ENCODE measurements at regions not wholly inside any gene's neighbourhood (a gene's known extent, or its start where the extent isn't known, plus 50 kb on each side); places are given as distances from the start of the nearest gene placed in this dataset.

- Mint-ChIP-seq H3K4me3 (no peak overlapping the region), H3K9me3 (peaks cover 5 to 16% of the 10 kb centered on the region in 2 donors), H3K36me3 (no peaks in the 10 kb centered on the region), H3K4me1 (no peaks in the 10 kb centered on the region), H3K27me3 (peaks cover 13 to 16% of the 10 kb centered on the region in 2 donors), H3K27ac (no peak overlapping the region)
- ATAC-seq (replicated peaks) = no peak
- no peak for DNase-seq
Observed at GRCh38 chr2:118645876-118646275, 201.6 kb downstream of the EN1 start.

DNA sequence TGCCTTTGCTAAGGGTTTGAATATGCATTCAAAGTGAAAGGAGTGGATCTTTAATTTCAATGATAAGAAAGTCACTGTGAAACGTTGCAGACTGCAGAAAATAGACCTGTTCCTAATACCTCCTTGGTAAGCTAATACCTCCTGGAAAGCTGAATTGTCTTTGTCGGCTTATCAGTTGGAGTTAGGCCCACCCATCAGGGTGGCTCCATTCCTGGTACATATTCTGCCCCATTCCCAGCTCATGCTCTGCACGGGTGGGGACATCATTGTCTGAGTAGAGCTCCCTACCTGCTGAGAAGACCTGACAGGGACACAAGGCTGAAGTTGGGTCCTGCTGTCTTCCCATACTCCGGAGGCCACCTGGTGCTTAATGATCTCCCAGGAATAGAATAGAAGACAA is 203.3 kb downstream of the EN1 start:
- no peak for ATAC-seq (replicated peaks)
- Mint-ChIP-seq H3K36me3 (no peaks in the 10 kb centered on the region), H3K4me1 (no peaks in the 10 kb centered on the region), H3K27me3 (peaks cover 6 to 7% of the 10 kb centered on the region in 2 donors), H3K27ac (no peak overlapping the region), H3K4me3 (no peak overlapping the region), H3K9me3 (peaks cover 0 to 4% of the 10 kb centered on the region in 2 donors)
- DNase-seq = no peak

DNA sequence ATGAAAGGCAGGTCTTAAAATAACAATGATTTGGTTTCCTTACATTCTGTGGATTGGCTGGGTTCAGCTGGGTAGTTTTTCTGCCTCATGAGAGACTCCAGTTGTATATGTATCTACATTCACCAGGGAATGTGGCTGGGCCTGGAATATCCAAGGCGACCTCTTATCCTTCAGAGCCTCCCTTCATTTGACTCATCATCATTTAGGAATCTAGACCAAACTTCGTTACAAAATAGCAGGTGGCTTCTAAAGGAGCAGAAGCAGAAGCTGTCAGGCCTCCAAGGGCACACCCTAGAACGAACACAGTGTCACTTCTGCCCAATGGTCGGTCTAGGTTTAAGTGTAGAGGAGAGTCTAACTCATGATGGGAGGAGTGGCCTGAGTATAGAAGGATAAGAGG is 204.2 kb downstream of the EN1 start:
- H3K36me3 Mint-ChIP-seq = no peaks in the 10 kb centered on the region
- no peak overlapping the region for H3K4me3 Mint-ChIP-seq
- ATAC-seq (replicated peaks) = no peak
- no peak for DNase-seq
- peaks cover 0 to 4% of the 10 kb centered on the region in 2 donors for H3K9me3 Mint-ChIP-seq
- H3K27me3 Mint-ChIP-seq = peaks cover 6 to 7% of the 10 kb centered on the region in 2 donors
- H3K27ac Mint-ChIP-seq = no peak overlapping the region
- no peaks in the 10 kb centered on the region for H3K4me1 Mint-ChIP-seq

DNA sequence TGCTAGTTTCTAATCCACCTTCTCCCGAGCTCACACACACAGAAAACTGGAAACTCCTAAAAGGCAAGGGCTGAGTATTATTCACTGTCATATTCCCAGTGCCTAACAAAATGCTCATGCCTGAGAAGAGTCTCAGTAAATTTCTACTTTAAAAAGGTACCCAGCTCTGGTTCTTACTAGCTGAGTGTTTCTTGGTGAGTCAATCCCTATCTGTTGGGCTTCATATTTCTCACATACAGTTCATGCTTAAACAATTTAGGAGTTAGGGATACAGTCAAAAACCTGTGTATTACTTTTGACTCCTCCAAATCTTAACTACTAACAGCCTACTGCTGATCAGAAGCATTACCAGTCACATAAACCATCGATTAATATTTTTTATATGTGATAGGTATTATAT is 204.9 kb downstream of the EN1 start:
- no peaks in the 10 kb centered on the region for H3K4me1 Mint-ChIP-seq
- H3K36me3 Mint-ChIP-seq = no peaks in the 10 kb centered on the region
- H3K9me3 Mint-ChIP-seq = peaks cover 0 to 4% of the 10 kb centered on the region in 2 donors
- H3K4me3 Mint-ChIP-seq = no peak overlapping the region
- DNase-seq = no peak
- no peak for ATAC-seq (replicated peaks)
- H3K27ac Mint-ChIP-seq = no peak overlapping the region
- peaks cover 6 to 7% of the 10 kb centered on the region in 2 donors for H3K27me3 Mint-ChIP-seq

DNA sequence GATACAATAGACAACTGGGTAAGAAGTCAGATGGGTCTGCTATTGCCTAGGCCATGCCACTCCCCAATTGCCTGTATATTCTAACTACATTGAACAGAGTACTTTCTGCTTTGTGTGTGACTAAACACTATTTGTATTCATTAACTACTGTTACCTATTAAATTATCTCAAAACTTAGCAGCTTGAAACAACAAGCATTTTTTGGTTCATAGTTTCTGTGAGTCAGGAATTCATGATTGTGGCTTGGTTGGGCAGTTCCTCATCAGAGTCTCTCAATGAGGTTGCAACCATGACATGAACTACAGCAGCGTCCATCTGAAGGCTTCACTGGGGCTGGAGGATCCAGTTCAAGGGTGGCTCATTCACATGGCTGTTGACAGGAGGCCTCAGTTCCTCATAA is 205.7 kb downstream of the EN1 start:
- H3K9me3 Mint-ChIP-seq = peaks cover 4 to 7% of the 10 kb centered on the region in 2 donors
- H3K27ac Mint-ChIP-seq = no peak overlapping the region
- peaks cover 6 to 7% of the 10 kb centered on the region in 2 donors for H3K27me3 Mint-ChIP-seq
- no peak for DNase-seq
- ATAC-seq (replicated peaks) = no peak
- no peaks in the 10 kb centered on the region for H3K4me1 Mint-ChIP-seq
- no peak overlapping the region for H3K4me3 Mint-ChIP-seq
- H3K36me3 Mint-ChIP-seq = no peaks in the 10 kb centered on the region

DNA sequence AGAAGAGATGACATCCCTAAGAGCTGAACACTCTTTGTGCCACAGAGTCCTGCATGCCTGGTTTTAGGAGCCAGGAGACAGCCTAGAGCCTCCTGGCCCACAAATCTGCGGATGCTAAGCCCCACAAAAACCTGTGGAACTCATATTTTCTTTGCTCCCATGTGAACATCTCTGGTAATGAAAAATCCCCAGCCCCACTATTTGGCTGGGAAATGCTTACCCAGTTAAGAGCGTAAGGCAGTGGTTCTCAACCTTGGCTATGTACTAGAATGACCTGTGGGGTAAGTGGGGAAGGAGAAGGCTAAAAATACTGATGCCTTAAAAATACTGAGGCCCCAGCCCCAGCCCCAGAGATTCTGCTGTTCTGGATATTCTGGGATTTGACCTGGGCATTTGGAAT is 208.1 kb downstream of the EN1 start:
- Mint-ChIP-seq H3K36me3 (no peaks in the 10 kb centered on the region), H3K9me3 (peaks cover 4 to 7% of the 10 kb centered on the region in 2 donors)
- no peak for DNase-seq

GRCh38 chr2:118638453-118638852 is 209.0 kb downstream of the EN1 start:
- Mint-ChIP-seq H3K27me3 (no peaks in the 10 kb centered on the region), H3K36me3 (no peaks in the 10 kb centered on the region), H3K27ac (no peak overlapping the region), H3K4me3 (no peak overlapping the region), H3K9me3 (peaks cover 3 to 4% of the 10 kb centered on the region in 2 donors), H3K4me1 (no peaks in the 10 kb centered on the region)
- DNase-seq (no peak), ATAC-seq (replicated peaks) (no peak)

More for the DNA sequence above, 208.1 kb downstream of the EN1 start:
- no peak overlapping the region for H3K4me3 Mint-ChIP-seq
- peaks cover 6% of the 10 kb centered on the region in 2 donors for H3K27me3 Mint-ChIP-seq
- no peaks in the 10 kb centered on the region for H3K4me1 Mint-ChIP-seq
- no peak for ATAC-seq (replicated peaks)
- H3K27ac Mint-ChIP-seq = no peak overlapping the region

DNA sequence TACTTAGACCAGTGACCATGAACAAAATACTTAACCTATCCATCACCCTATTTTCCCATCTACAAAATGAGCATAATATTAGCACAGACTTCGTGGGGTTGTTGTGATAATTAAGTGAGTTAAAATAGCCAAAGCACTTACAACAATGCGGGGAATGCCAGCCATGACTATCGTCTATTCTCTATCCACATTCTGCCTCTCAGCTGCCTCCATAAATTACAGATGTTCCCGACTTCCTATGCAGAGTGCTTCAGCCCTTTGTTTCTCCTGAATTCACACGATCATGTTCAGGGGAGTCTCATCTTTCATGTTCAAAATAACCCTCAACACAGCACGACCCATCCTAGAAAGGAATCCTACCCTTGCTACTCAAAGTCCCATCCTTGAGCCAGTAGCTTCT is 211.6 kb downstream of the EN1 start:
- Mint-ChIP-seq H3K27ac (no peak overlapping the region), H3K9me3 (peaks cover 3 to 9% of the 10 kb centered on the region in 2 donors), H3K4me3 (no peak overlapping the region), H3K4me1 (no peaks in the 10 kb centered on the region), H3K27me3 (no peaks in the 10 kb centered on the region), H3K36me3 (no peaks in the 10 kb centered on the region)
- ATAC-seq (replicated peaks) (no peak), DNase-seq (no peak)

DNA sequence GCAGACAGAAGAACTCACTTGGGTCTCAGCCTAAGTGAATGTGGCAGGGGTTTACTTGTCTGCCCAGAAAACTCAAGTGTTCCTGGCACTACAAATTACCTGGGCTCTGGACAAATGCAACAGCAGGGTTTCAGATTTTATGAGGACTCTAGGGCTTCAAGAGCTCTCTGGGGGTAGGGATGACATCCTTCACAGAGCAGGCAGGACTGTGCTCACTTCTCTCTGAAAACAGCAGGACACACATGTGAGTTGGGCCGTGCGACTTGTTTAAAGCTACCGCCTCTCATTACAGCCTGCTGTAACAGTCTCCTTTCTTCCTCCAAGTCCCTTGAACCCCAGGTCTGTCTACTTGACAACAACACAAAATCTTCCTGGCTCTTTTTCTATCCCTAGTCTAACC is 212.6 kb downstream of the EN1 start:
- Mint-ChIP-seq H3K36me3 (no peaks in the 10 kb centered on the region), H3K4me1 (no peaks in the 10 kb centered on the region), H3K4me3 (no peak overlapping the region), H3K27me3 (no peaks in the 10 kb centered on the region), H3K27ac (no peak overlapping the region), H3K9me3 (peaks cover 3 to 9% of the 10 kb centered on the region in 2 donors)
- ATAC-seq (replicated peaks) (no peak), DNase-seq (no peak)

GRCh38 chr2:118633371-118634018 is 214.0 kb downstream of the EN1 start:
- H3K4me3 Mint-ChIP-seq = no peak overlapping the region
- peaks cover 3 to 9% of the 10 kb centered on the region in 2 donors for H3K9me3 Mint-ChIP-seq
- H3K27me3 Mint-ChIP-seq = no peaks in the 10 kb centered on the region
- ATAC-seq (replicated peaks) = no peak
- no peaks in the 10 kb centered on the region for H3K36me3 Mint-ChIP-seq
- no peak overlapping the region for H3K27ac Mint-ChIP-seq
- H3K4me1 Mint-ChIP-seq = no peaks in the 10 kb centered on the region
- no peak for DNase-seq

DNA sequence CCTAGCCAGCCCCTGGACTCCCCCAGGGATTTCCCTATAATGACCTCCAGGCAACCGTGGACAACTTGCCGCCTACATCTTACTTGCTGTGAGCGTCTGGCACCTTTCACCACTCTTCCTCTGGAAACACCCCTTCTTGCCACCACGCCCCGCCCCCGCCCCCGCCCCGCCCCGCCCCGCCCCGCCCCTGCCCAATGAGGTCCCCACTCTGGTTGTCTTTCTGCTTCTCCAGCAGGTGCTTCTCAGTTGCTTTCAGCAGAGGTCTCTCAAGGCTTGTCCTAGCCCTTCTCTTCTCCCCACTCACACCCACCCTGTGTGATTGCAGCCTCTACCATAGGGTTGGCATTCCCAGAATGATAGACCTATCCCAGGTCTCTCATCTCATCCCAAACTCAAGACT is 214.5 kb downstream of the EN1 start:
- DNase-seq (no peak), ATAC-seq (replicated peaks) (no peak)
- Mint-ChIP-seq H3K27ac (no peak overlapping the region), H3K27me3 (no peaks in the 10 kb centered on the region), H3K4me3 (no peak overlapping the region), H3K9me3 (peaks cover 3 to 9% of the 10 kb centered on the region in 2 donors), H3K36me3 (no peaks in the 10 kb centered on the region), H3K4me1 (no peaks in the 10 kb centered on the region)

- ATAC-seq (replicated peaks) (no peak), DNase-seq (no peak)
- H3K27me3 Mint-ChIP-seq = no peaks in the 10 kb centered on the region
- H3K4me1 Mint-ChIP-seq = no peaks in the 10 kb centered on the region
- no peak overlapping the region for H3K4me3 Mint-ChIP-seq
- peaks cover 0 to 4% of the 10 kb centered on the region in 2 donors for H3K9me3 Mint-ChIP-seq
- no peaks in the 10 kb centered on the region for H3K36me3 Mint-ChIP-seq
- no peak overlapping the region for H3K27ac Mint-ChIP-seq
Observed at GRCh38 chr2:118627156-118627555, 220.3 kb downstream of the EN1 start.

- Mint-ChIP-seq H3K4me3 (no peak overlapping the region), H3K27ac (no peak overlapping the region), H3K27me3 (peaks cover 5 to 20% of the 10 kb centered on the region in 2 donors), H3K36me3 (no peaks in the 10 kb centered on the region), H3K9me3 (peaks cover 0 to 1% of the 10 kb centered on the region in 2 donors), H3K4me1 (no peaks in the 10 kb centered on the region)
- no peak for ATAC-seq (replicated peaks)
- DNase-seq = no peak
Observed at GRCh38 chr2:118622913-118623312, 224.5 kb downstream of the EN1 start.

DNA sequence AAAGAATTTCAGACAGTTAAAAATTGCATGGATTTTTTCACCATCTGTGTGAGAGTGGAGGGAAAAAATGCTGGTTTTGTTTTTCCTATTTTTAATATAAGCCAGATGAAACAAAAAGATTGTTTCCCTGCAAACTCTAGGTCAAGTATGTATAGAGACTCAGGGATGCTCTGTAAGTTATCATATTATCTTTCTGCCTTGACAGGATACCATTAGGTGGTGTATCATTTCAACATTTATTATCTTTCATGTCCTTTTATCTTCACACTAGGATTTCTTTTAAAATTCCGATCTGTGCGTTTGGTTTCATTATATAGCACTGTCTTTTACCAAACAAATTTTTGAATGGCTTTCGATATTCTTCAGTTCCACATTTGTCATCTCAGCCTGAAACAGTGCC is 225.3 kb downstream of the EN1 start:
- H3K27ac Mint-ChIP-seq = no peak overlapping the region

DNA sequence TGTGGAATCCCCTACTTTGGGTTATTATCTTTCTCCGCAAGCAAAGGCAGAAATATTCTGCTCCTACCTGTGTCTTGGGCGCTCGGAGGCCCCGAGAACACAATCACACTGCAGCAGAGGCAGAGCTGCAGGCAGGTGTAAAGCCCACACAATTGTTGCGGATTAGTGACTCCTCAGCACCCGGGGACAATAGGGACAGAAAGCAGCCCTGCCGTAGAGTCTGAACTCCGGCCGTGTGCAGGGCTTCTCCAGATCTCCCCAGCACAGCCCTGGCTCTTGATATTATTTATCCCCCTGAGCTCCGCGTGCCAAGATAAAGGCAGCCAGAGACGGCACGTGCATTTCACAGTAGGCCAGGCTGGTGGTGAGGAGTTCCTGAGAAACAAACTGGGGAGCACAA is 229.2 kb downstream of the EN1 start:
- Mint-ChIP-seq H3K36me3 (no peaks in the 10 kb centered on the region), H3K27me3 (peaks cover 5 to 27% of the 10 kb centered on the region in 2 donors), H3K27ac (no peak overlapping the region), H3K9me3 (no peaks in the 10 kb centered on the region), H3K4me1 (no peaks in the 10 kb centered on the region), H3K4me3 (no peak overlapping the region)
- ATAC-seq (replicated peaks) (no peak), DNase-seq (no peak)

More for the DNA sequence above, 225.3 kb downstream of the EN1 start:
- no peaks in the 10 kb centered on the region for H3K36me3 Mint-ChIP-seq
- H3K4me3 Mint-ChIP-seq = no peak overlapping the region
- peaks cover 5 to 20% of the 10 kb centered on the region in 2 donors for H3K27me3 Mint-ChIP-seq
- DNase-seq (no peak), ATAC-seq (replicated peaks) (no peak)
- H3K9me3 Mint-ChIP-seq = no peaks in the 10 kb centered on the region
- H3K4me1 Mint-ChIP-seq = no peaks in the 10 kb centered on the region
